Sigmoid colon (tissue), 3 donors: ENCODE measurements at regions not wholly inside any gene's neighbourhood (a gene's known extent, or its start where the extent isn't known, plus 50 kb on each side); places are given as distances from the start of the nearest gene placed in this dataset.

Experiments used
- CTCF ChIP-seq, 4 experiments: fragments of 450-650 bp in 3 of 4; fragments of 200-600 bp in 1 of 4; IDR thresholded peaks; one replicate each; pipeline ENCODE4 v1.5.1; 2016 to 2019; ENCODE audit warnings: antibody characterized with exemption in 4 of 4, mild to moderate bottlenecking in 3 of 4, moderate library complexity in 2 of 4
- POLR2A ChIP-seq, 2 donors: fragments of 450-650 bp; IDR thresholded peaks; one replicate each; pipeline ENCODE4 v1.6.1; 2016; ENCODE audit warnings: antibody characterized with exemption in 2 of 2, mild to moderate bottlenecking in 2 of 2, moderate library complexity in 2 of 2

- TF ChIP-seq POLR2A (IDR thresholded peaks at IDR 0.05) = no peak
- no peak for TF ChIP-seq CTCF (IDR thresholded peaks at IDR 0.05)
Measured at GRCh38 chr10:118497227-118497626, 98.2 kb downstream of the PRLHR start.
